Upper lobe of right lung (tissue), 1 donor: ENCODE measurements at regions not wholly inside any gene's neighbourhood (a gene's known extent, or its start where the extent isn't known, plus 50 kb on each side); places are given as distances from the start of the nearest gene placed in this dataset.

Source experiments
- ATAC-seq: fragments of 200-7000 bp; cut with Tn5 transposase; one replicate; pipeline ENCODE4 v1.9.1; 2020; ENCODE audit warnings: mild to moderate bottlenecking, moderate library complexity
- DNase-seq: peaks from one replicate; pipeline ENCODE4 v3.0.0-alpha.2; 2020
- H3K27ac ChIP-seq: fragments of 200-600 bp; one replicate; pipeline ENCODE4 v1.8.0; 2022
- H3K27me3 ChIP-seq: fragments of 200-600 bp; one replicate; pipeline ENCODE4 v1.8.0; 2022; ENCODE audit warnings: mild to moderate bottlenecking
- H3K36me3 ChIP-seq: fragments of 200-600 bp; one replicate; pipeline ENCODE4 v1.8.0; 2022
- H3K4me1 ChIP-seq: fragments of 200-600 bp; one replicate; pipeline ENCODE4 v1.8.0; 2022
- H3K4me3 ChIP-seq: fragments of 200-600 bp; one replicate; pipeline ENCODE4 v1.8.0; 2022; ENCODE audit warnings: mild to moderate bottlenecking
- H3K9me3 ChIP-seq: fragments of 200-600 bp; one replicate; pipeline ENCODE4 v1.8.0; 2022
- intact Hi-C: fragments of 100-400 bp; cut with DNase I; formaldehyde crosslinking; loops from one replicate; pipeline ENCODE4 v1.11.0; 2022
- TF ChIP-seq, protein P1 (sequence below): fragments of 200-600 bp; IDR thresholded peaks from one replicate; pipeline ENCODE4 v1.8.0; 2022; ENCODE audit warnings: antibody characterized with exemption
- donor health status: DM: no; HTN: yes; CAD: no; lungs with severe emphysema.

DNA sequence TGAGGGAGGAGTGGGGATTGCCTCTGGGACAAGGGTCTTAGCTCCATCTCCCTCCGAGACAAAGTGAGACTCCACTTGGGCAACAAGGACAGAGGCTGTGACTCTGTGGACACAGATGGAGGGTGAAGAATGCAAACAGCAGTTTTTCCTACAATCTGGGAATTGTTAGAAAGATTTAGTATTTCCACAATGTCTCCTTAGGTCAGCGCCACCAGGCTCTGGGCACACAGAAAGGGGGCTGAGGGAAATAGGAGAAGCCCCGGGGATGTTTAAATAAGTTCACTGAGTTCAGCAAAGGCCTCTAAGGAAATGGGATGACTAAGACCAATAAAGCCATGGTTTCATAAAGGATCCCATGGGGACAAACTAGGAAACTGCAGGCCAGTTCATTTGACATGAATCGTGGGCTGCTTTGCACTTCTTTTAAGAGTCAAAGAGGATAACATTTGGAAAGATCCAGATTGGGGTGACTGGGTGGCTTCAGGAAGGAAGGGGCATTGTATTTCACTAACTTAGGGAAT is 219.8 kb upstream of the GLI3 start:
- intact Hi-C loops = no loop called here
- H3K36me3 ChIP-seq = no peaks in the 10 kb centered on the region
- no peak overlapping the region for H3K27ac ChIP-seq
- H3K27me3 ChIP-seq = no peaks in the 10 kb centered on the region
- H3K9me3 ChIP-seq = no peaks in the 10 kb centered on the region
- no peak for DNase-seq
- H3K4me1 ChIP-seq = no peaks in the 10 kb centered on the region
- no peak for ATAC-seq
- TF ChIP-seq, protein P1, sequence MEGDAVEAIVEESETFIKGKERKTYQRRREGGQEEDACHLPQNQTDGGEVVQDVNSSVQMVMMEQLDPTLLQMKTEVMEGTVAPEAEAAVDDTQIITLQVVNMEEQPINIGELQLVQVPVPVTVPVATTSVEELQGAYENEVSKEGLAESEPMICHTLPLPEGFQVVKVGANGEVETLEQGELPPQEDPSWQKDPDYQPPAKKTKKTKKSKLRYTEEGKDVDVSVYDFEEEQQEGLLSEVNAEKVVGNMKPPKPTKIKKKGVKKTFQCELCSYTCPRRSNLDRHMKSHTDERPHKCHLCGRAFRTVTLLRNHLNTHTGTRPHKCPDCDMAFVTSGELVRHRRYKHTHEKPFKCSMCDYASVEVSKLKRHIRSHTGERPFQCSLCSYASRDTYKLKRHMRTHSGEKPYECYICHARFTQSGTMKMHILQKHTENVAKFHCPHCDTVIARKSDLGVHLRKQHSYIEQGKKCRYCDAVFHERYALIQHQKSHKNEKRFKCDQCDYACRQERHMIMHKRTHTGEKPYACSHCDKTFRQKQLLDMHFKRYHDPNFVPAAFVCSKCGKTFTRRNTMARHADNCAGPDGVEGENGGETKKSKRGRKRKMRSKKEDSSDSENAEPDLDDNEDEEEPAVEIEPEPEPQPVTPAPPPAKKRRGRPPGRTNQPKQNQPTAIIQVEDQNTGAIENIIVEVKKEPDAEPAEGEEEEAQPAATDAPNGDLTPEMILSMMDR = no peak
- no peak overlapping the region for H3K4me3 ChIP-seq

DNA sequence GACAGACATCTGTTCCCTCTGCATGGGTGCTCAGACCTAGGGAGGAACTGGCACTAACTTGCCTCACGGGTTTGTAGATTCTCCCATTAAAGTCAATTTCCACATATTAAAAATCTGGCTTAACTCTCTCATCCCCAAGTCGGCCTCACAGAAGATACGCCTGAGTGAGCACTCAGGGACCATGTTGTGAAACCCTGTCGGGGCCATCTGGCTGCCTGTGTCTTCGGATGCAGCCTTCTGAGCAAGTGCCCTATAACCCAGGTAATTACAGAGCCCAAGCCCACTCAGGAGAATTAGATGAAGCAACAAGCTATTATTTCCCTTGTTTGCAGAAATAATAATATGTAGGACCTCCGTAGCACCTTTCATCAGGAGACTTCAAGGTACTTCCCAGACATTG is 219.3 kb upstream of the GLI3 start:
- intact Hi-C loops = no loop called here
- no peak for ATAC-seq

DNA sequence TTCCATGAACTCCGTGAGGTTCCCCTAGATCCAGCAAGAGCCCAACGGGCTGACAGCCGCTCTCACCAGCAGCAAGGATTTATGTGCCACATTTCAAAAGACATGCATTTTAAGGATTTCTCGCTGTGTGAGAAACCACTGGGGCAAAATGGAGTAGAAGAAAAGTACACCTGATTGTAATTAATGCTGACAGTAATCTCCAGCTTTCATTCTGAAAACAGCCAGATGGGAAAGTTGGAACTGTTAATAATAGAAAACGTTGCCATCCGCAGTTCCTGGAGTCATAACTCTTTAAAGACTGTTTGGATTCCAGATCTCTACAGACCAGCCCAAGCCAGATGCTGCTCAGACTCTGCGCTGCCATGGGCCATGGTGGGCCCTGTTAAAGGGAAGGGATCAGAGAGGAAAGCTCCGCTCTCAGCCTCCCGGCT is 216.9 kb upstream of the GLI3 start:
- Histone ChIP-seq H3K4me1 (no peaks in the 10 kb centered on the region), H3K9me3 (no peaks in the 10 kb centered on the region), H3K27ac (no peak overlapping the region), H3K27me3 (no peaks in the 10 kb centered on the region), H3K4me3 (no peak overlapping the region), H3K36me3 (no peaks in the 10 kb centered on the region)
- ATAC-seq (no peak), DNase-seq (no peak)
- TF ChIP-seq, protein P1 = no peak
- intact Hi-C loops = no loop called here

More for the DNA sequence above, 219.3 kb upstream of the GLI3 start:
- H3K27ac ChIP-seq = no peak overlapping the region
- no peaks in the 10 kb centered on the region for H3K9me3 ChIP-seq
- TF ChIP-seq, protein P1 = no peak
- no peaks in the 10 kb centered on the region for H3K4me1 ChIP-seq
- no peaks in the 10 kb centered on the region for H3K36me3 ChIP-seq
- DNase-seq = no peak
- no peak overlapping the region for H3K4me3 ChIP-seq
- no peaks in the 10 kb centered on the region for H3K27me3 ChIP-seq

DNA sequence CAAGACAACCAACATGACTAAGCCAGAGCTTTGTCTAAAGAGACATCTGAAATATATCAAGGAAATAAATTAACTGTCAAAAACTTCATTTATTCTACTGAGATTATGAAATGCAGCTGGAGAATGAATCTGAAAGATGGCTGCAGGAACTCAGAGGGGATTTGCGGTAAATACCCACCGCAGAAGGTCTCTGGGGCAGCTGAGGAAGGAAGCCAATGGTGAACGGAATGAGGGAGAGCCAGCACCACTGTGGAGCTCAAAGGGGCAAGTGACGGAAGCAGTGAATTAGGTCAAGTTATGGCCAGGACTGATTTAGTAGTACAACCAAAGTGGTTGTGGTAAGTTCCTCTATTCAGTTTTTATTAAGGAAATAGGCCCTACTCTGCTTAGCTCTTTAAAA is 215.3 kb upstream of the GLI3 start:
- H3K36me3 ChIP-seq = no peaks in the 10 kb centered on the region
- TF ChIP-seq, protein P1 = no peak
- H3K27me3 ChIP-seq = no peaks in the 10 kb centered on the region
- intact Hi-C loops = no loop called here
- H3K27ac ChIP-seq = no peak overlapping the region
- H3K4me3 ChIP-seq = no peak overlapping the region
- DNase-seq = no peak
- no peaks in the 10 kb centered on the region for H3K4me1 ChIP-seq
- ATAC-seq = no peak
- H3K9me3 ChIP-seq = no peaks in the 10 kb centered on the region

DNA sequence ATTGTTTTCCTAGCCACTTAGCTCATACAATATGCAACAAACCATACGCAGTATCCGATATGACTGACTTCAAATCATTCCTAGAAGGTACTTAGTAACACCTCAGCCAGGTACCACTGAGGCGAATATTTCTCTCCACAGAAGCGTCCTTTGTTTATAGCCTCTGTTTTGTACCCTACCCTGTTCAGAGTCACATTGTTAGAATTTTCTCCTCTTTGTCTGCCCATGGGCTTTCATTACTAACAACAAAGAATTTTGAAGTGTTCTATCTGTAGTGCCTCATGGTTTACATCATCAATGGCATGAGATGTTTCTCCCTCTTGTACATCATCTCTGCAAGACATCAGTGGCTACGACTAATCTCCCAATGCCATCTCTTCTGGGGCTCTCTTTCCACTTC is 212.4 kb upstream of the GLI3 start:
- TF ChIP-seq, protein P1 = no peak

DNA sequence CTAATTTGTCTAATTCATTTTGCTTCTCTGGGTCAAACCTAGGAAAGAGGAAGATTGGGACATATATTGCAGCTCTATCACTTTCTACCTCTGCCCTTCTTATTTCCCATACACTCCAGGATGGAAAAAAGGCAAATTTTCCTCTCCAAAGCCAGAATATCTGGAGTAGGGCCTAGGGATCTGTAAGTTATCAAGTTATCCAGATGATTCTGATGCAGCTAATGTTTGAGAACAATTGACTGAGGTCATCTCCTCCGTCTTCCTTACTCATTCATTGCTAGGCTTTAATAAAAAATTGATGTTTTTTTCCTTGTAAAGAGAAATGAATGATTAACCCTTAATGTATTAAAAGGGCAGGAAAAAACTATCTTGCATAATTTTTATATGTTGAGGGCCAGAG is 211.9 kb upstream of the GLI3 start:
- Histone ChIP-seq H3K9me3 (no peaks in the 10 kb centered on the region), H3K4me3 (no peak overlapping the region), H3K27me3 (no peaks in the 10 kb centered on the region), H3K4me1 (no peaks in the 10 kb centered on the region), H3K36me3 (no peaks in the 10 kb centered on the region), H3K27ac (no peak overlapping the region)
- DNase-seq (no peak), ATAC-seq (no peak)
- TF ChIP-seq, protein P1 = no peak
- intact Hi-C loops = no loop called here

More for the DNA sequence above, 212.4 kb upstream of the GLI3 start:
- Histone ChIP-seq H3K27ac (no peak overlapping the region), H3K4me1 (no peaks in the 10 kb centered on the region), H3K4me3 (no peak overlapping the region), H3K36me3 (no peaks in the 10 kb centered on the region), H3K27me3 (no peaks in the 10 kb centered on the region), H3K9me3 (no peaks in the 10 kb centered on the region)
- intact Hi-C loops = no loop called here
- no peak for DNase-seq
- ATAC-seq = no peak
